ENCODE measurements at regions not wholly inside any gene's neighbourhood (a gene's known extent, or its start where the extent isn't known, plus 50 kb on each side); places are given as distances from the start of the nearest gene placed in this dataset.

GRCh38 chr1:170866646-170867045 is 68.7 kb upstream of the MROH9 start (continued):
- no peak for TF ChIP-seq REST (IDR thresholded peaks at IDR 0.05; ENCODE audit: unreplicated experiment)
- TF ChIP-seq ZNF114 (CRISPR knock-in tag; IDR thresholded peaks at IDR 0.05) = no peak
- no peak for TF ChIP-seq NANOG (IDR thresholded peaks at IDR 0.05; ENCODE audit: borderline replicate concordance)
- TF ChIP-seq JUNB (IDR thresholded peaks at IDR 0.05; ENCODE audit: unreplicated experiment) = no peak
- no peak for TF ChIP-seq CREB1 (CRISPR knock-in tag; IDR thresholded peaks at IDR 0.05; ENCODE audit: low read depth)
- no peak for TF ChIP-seq ZNF331 (CRISPR knock-in tag; IDR thresholded peaks at IDR 0.05; ENCODE audit: low read depth)
- TF ChIP-seq CTCF (conservative IDR thresholded peaks at IDR 0.05; ENCODE audit: low read depth in 2 of 2) = no peak

- no peaks in the 10 kb centered on the region for H3K36me3 Mint-ChIP-seq (ENCODE audit: low read depth)
- H3K27ac Mint-ChIP-seq = no peak overlapping the region
- no peaks in the 10 kb centered on the region for H3K9me3 Mint-ChIP-seq
- Histone ChIP-seq H3K27ac (ENCODE audit: low read depth) (no peak overlapping the region), H3K4me2 (no peak overlapping the region), H2AFZ (no peak overlapping the region), H3K79me2 (replicated peaks; ENCODE audit: insufficient read depth) (no peaks in the 10 kb centered on the region), H3K4me1 (ENCODE audit: insufficient read depth) (no peaks in the 10 kb centered on the region), H4K20me1 (replicated peaks; ENCODE audit: insufficient read depth) (no peaks in the 10 kb centered on the region), H3K9me2 (ENCODE audit: insufficient read depth) (no peaks in the 10 kb centered on the region), H3K27me3 (ENCODE audit: insufficient read depth) (no peaks in the 10 kb centered on the region), H3K4me3 (no peak overlapping the region), H3K36me3 (ENCODE audit: insufficient read depth) (no peaks in the 10 kb centered on the region), H3F3A (replicated peaks; ENCODE audit: low read depth) (no peaks in the 10 kb centered on the region)
- DNase-seq (ENCODE audit: low spot score) (no peak), ATAC-seq (no peak)
- no peaks in the 10 kb centered on the region for H3K4me1 Mint-ChIP-seq
- peaks cover 3% of the 10 kb centered on the region for H3K27me3 Mint-ChIP-seq (ENCODE audit: insufficient read depth, low read depth, poor library complexity)
- no peak overlapping the region for H3K4me3 Mint-ChIP-seq
- no peak for TF ChIP-seq ZNF114 (CRISPR knock-in tag; IDR thresholded peaks at IDR 0.05)
- TF ChIP-seq STAT1 (IDR thresholded peaks at IDR 0.05; ENCODE audit: unreplicated experiment) = no peak
- no peak for TF ChIP-seq JUNB (IDR thresholded peaks at IDR 0.05; ENCODE audit: unreplicated experiment)
- no peak for TF ChIP-seq POLR2AphosphoS5 (IDR thresholded peaks at IDR 0.05; ENCODE audit: low read depth)
- no peak for TF ChIP-seq ZNF331 (CRISPR knock-in tag; IDR thresholded peaks at IDR 0.05; ENCODE audit: low read depth)
- no peak for TF ChIP-seq EZH2phosphoT487 (IDR thresholded peaks at IDR 0.05; ENCODE audit: unreplicated experiment)
- no peak for TF ChIP-seq ZNF462 (CRISPR knock-in tag; IDR thresholded peaks at IDR 0.05)
- TF ChIP-seq ETS1 (IDR thresholded peaks at IDR 0.05) = no peak
Observed at GRCh38 chr1:170871868-170872267, 63.5 kb upstream of the MROH9 start.

Measured in GM23338 (cell line).